ENCODE measurements at regions not wholly inside any gene's neighbourhood (a gene's known extent, or its start where the extent isn't known, plus 50 kb on each side); places are given as distances from the start of the nearest gene placed in this dataset.

DNA sequence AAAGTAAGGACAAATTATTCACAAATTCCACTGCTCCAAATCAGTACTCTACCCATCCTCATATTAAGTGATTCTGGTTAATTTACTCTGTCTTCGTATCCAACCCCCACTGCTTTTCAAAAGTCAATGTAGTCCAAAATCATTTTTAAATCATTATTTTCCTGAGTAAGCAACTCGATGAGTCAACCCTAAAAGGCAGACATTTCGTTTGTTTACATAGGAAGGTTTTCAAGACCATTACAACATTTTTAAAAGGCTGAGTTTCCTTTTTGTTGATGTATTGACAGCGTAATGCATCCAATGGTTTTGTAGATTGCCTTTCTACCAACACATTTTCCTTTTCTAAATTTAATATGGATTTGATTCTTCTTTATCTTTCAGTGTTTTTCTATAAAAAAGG, 523.0 kb upstream of the ANKRD30A start:
- no peak overlapping the region for H3K4me3 ChIP-seq (ENCODE audit: low read depth, low read length)
- H3K27ac ChIP-seq (ENCODE audit: low read depth, low read length) = no peak overlapping the region
- H3K9ac ChIP-seq (ENCODE audit: low read length) = no peak overlapping the region
- H3K4me1 ChIP-seq (ENCODE audit: control insufficient read depth, insufficient read depth, low read length) = no peaks in the 10 kb centered on the region
- H3K27me3 ChIP-seq (ENCODE audit: control insufficient read depth, insufficient read depth, low read length) = no peaks in the 10 kb centered on the region
- H3K36me3 ChIP-seq (ENCODE audit: control insufficient read depth, insufficient read depth, low read length) = no peaks in the 10 kb centered on the region
- H3K9me3 ChIP-seq (ENCODE audit: control insufficient read depth, insufficient read depth, low read depth, low read length) = no peaks in the 10 kb centered on the region

GRCh38 chr10:36597756-36598320, 527.6 kb upstream of the ANKRD30A start:
- H3K4me3 ChIP-seq (ENCODE audit: low read depth, low read length) = no peak overlapping the region
- no peak overlapping the region for H3K9ac ChIP-seq (ENCODE audit: low read length)
- H3K36me3 ChIP-seq (ENCODE audit: control insufficient read depth, insufficient read depth, low read length) = no peaks in the 10 kb centered on the region
- no peaks in the 10 kb centered on the region for H3K4me1 ChIP-seq (ENCODE audit: control insufficient read depth, insufficient read depth, low read length)
- H3K9me3 ChIP-seq (ENCODE audit: control insufficient read depth, insufficient read depth, low read depth, low read length) = no peaks in the 10 kb centered on the region
- H3K27ac ChIP-seq (ENCODE audit: low read depth, low read length) = no peak overlapping the region
- H3K27me3 ChIP-seq (ENCODE audit: control insufficient read depth, insufficient read depth, low read length) = no peaks in the 10 kb centered on the region

DNA sequence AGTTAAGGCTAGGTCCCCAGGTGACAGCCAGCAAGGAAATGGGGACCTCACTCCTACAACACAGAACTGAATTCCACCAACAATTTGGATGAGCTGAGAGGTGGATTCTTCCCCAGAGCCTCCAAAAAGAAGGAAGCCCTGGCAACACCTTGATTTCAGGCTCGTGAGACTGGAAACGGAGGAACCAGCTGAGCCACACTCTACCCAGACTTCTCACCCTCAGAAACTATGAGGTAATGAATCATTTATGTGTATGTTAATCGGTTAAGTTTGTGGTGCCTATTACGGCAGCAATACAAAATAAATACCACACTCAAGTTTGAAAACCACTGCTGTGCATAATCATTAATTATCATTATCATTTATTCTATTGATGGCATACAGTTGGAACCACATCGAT, 532.4 kb upstream of the ANKRD30A start:
- H3K9me3 ChIP-seq (ENCODE audit: control insufficient read depth, insufficient read depth, low read depth, low read length) = no peaks in the 10 kb centered on the region
- H3K9ac ChIP-seq (ENCODE audit: low read length) = no peak overlapping the region
- no peaks in the 10 kb centered on the region for H3K36me3 ChIP-seq (ENCODE audit: control insufficient read depth, insufficient read depth, low read length)
- no peak overlapping the region for H3K27ac ChIP-seq (ENCODE audit: low read depth, low read length)
- no peak overlapping the region for H3K4me3 ChIP-seq (ENCODE audit: low read depth, low read length)
- no peaks in the 10 kb centered on the region for H3K27me3 ChIP-seq (ENCODE audit: control insufficient read depth, insufficient read depth, low read length)
- H3K4me1 ChIP-seq (ENCODE audit: control insufficient read depth, insufficient read depth, low read length) = no peaks in the 10 kb centered on the region

GRCh38 chr10:36591436-36591835, 534.0 kb upstream of the ANKRD30A start:
- Histone ChIP-seq H3K27me3 (ENCODE audit: control insufficient read depth, insufficient read depth, low read length) (no peaks in the 10 kb centered on the region), H3K27ac (ENCODE audit: low read depth, low read length) (no peak overlapping the region), H3K36me3 (ENCODE audit: control insufficient read depth, insufficient read depth, low read length) (no peaks in the 10 kb centered on the region), H3K4me3 (ENCODE audit: low read depth, low read length) (no peak overlapping the region), H3K9me3 (ENCODE audit: control insufficient read depth, insufficient read depth, low read depth, low read length) (no peaks in the 10 kb centered on the region), H3K9ac (ENCODE audit: low read length) (no peak overlapping the region), H3K4me1 (ENCODE audit: control insufficient read depth, insufficient read depth, low read length) (no peaks in the 10 kb centered on the region)

DNA sequence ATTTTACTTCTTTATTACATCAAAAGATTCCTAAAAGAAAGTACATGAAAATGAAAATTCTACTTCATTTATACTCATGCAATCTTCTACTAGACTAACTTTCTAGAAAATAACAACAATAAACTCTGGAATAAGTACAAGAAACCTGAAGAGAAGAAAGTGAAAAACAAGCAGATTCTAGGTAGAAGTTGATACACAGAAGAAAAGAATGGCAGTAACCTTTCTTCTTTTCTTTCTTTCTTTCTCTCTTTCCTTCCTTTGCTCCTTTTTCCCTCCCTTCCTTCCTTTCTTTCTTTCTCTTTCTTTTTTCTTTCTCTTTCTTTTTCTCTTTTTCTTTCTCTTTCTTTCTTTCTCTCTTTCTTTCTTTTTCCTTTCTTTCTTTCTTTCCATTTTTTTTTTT, 541.7 kb upstream of the ANKRD30A start:
- no peaks in the 10 kb centered on the region for H3K9me3 ChIP-seq (ENCODE audit: control insufficient read depth, insufficient read depth, low read depth, low read length)
- no peak overlapping the region for H3K4me3 ChIP-seq (ENCODE audit: low read depth, low read length)
- H3K9ac ChIP-seq (ENCODE audit: low read length) = no peak overlapping the region
- no peaks in the 10 kb centered on the region for H3K36me3 ChIP-seq (ENCODE audit: control insufficient read depth, insufficient read depth, low read length)
- no peak overlapping the region for H3K27ac ChIP-seq (ENCODE audit: low read depth, low read length)
- H3K27me3 ChIP-seq (ENCODE audit: control insufficient read depth, insufficient read depth, low read length) = no peaks in the 10 kb centered on the region
- H3K4me1 ChIP-seq (ENCODE audit: control insufficient read depth, insufficient read depth, low read length) = no peaks in the 10 kb centered on the region

- H3K27ac ChIP-seq (ENCODE audit: low read depth, low read length) = no peak overlapping the region
- H3K9me3 ChIP-seq (ENCODE audit: control insufficient read depth, insufficient read depth, low read depth, low read length) = no peaks in the 10 kb centered on the region
- H3K27me3 ChIP-seq (ENCODE audit: control insufficient read depth, insufficient read depth, low read length) = no peaks in the 10 kb centered on the region
- no peaks in the 10 kb centered on the region for H3K4me1 ChIP-seq (ENCODE audit: control insufficient read depth, insufficient read depth, low read length)
- no peak overlapping the region for H3K9ac ChIP-seq (ENCODE audit: low read length)
- no peak overlapping the region for H3K4me3 ChIP-seq (ENCODE audit: low read depth, low read length)
- no peaks in the 10 kb centered on the region for H3K36me3 ChIP-seq (ENCODE audit: control insufficient read depth, insufficient read depth, low read length)
Observed at GRCh38 chr10:36581237-36581636, 544.2 kb upstream of the ANKRD30A start.

- Histone ChIP-seq H3K27ac (ENCODE audit: low read depth, low read length) (no peak overlapping the region), H3K36me3 (ENCODE audit: control insufficient read depth, insufficient read depth, low read length) (no peaks in the 10 kb centered on the region), H3K4me1 (ENCODE audit: control insufficient read depth, insufficient read depth, low read length) (no peaks in the 10 kb centered on the region), H3K27me3 (ENCODE audit: control insufficient read depth, insufficient read depth, low read length) (no peaks in the 10 kb centered on the region), H3K9ac (ENCODE audit: low read length) (no peak overlapping the region), H3K9me3 (ENCODE audit: control insufficient read depth, insufficient read depth, low read depth, low read length) (peaks cover 3% of the 10 kb centered on the region; the same call in 1 of the 2 replicates), H3K4me3 (ENCODE audit: low read depth, low read length) (no peak overlapping the region)
Observed at GRCh38 chr10:36578306-36578705, 547.1 kb upstream of the ANKRD30A start.

- Histone ChIP-seq H3K36me3 (ENCODE audit: control insufficient read depth, insufficient read depth, low read length) (no peaks in the 10 kb centered on the region), H3K9ac (ENCODE audit: low read length) (no peak overlapping the region), H3K4me1 (ENCODE audit: control insufficient read depth, insufficient read depth, low read length) (no peaks in the 10 kb centered on the region), H3K27ac (ENCODE audit: low read depth, low read length) (no peak overlapping the region), H3K4me3 (ENCODE audit: low read depth, low read length) (no peak overlapping the region), H3K9me3 (ENCODE audit: control insufficient read depth, insufficient read depth, low read depth, low read length) (peaks cover 3% of the 10 kb centered on the region; the same call in 1 of the 2 replicates), H3K27me3 (ENCODE audit: control insufficient read depth, insufficient read depth, low read length) (no peaks in the 10 kb centered on the region)
Observed at GRCh38 chr10:36577126-36577525, 548.3 kb upstream of the ANKRD30A start.

DNA sequence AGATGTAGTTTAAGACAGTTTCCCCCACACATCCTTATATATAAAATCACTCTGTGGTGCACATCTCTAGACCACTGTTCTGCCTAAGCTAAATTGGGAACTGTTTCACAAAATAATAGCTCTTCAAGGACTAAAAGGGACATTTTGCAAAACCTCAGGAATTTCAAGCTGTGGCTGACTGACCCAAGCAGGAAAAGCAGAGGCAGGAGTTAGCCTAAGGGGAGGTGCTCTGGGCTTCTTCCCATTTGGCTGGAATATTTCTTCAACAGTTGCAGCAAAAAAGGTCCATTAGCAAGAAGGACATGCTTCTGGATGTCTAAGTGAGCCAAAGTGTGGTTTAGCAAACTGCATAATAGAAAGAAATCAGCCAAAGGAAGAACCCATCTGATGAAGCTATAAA, 551.2 kb upstream of the ANKRD30A start:
- Histone ChIP-seq H3K9ac (ENCODE audit: low read length) (no peak overlapping the region), H3K9me3 (ENCODE audit: control insufficient read depth, insufficient read depth, low read depth, low read length) (peaks cover 3% of the 10 kb centered on the region; the same call in 1 of the 2 replicates), H3K27me3 (ENCODE audit: control insufficient read depth, insufficient read depth, low read length) (no peaks in the 10 kb centered on the region), H3K27ac (ENCODE audit: low read depth, low read length) (no peak overlapping the region), H3K4me1 (ENCODE audit: control insufficient read depth, insufficient read depth, low read length) (no peaks in the 10 kb centered on the region), H3K4me3 (ENCODE audit: low read depth, low read length) (no peak overlapping the region), H3K36me3 (ENCODE audit: control insufficient read depth, insufficient read depth, low read length) (no peaks in the 10 kb centered on the region)

- no peak overlapping the region for H3K4me3 ChIP-seq (ENCODE audit: low read depth, low read length)
Observed at GRCh38 chr10:36573246-36573645, 552.2 kb upstream of the ANKRD30A start.

GRCh38 chr10:36564433-36564832, 561.0 kb upstream of the ANKRD30A start:
- H3K4me3 ChIP-seq (ENCODE audit: low read depth, low read length) = no peak overlapping the region
- no peaks in the 10 kb centered on the region for H3K36me3 ChIP-seq (ENCODE audit: control insufficient read depth, insufficient read depth, low read length)
- no peaks in the 10 kb centered on the region for H3K27me3 ChIP-seq (ENCODE audit: control insufficient read depth, insufficient read depth, low read length)
- H3K9me3 ChIP-seq (ENCODE audit: control insufficient read depth, insufficient read depth, low read depth, low read length) = no peaks in the 10 kb centered on the region
- no peak overlapping the region for H3K9ac ChIP-seq (ENCODE audit: low read length)
- H3K27ac ChIP-seq (ENCODE audit: low read depth, low read length) = no peak overlapping the region
- no peaks in the 10 kb centered on the region for H3K4me1 ChIP-seq (ENCODE audit: control insufficient read depth, insufficient read depth, low read length)

More at GRCh38 chr10:36573246-36573645, 552.2 kb upstream of the ANKRD30A start:
- no peaks in the 10 kb centered on the region for H3K4me1 ChIP-seq (ENCODE audit: control insufficient read depth, insufficient read depth, low read length)
- no peak overlapping the region for H3K27ac ChIP-seq (ENCODE audit: low read depth, low read length)
- no peaks in the 10 kb centered on the region for H3K27me3 ChIP-seq (ENCODE audit: control insufficient read depth, insufficient read depth, low read length)
- H3K36me3 ChIP-seq (ENCODE audit: control insufficient read depth, insufficient read depth, low read length) = no peaks in the 10 kb centered on the region
- no peak overlapping the region for H3K9ac ChIP-seq (ENCODE audit: low read length)
- H3K9me3 ChIP-seq (ENCODE audit: control insufficient read depth, insufficient read depth, low read depth, low read length) = peaks cover 3% of the 10 kb centered on the region; the same call in 1 of the 2 replicates

All from HUES6 (cell line).